Keratinocyte (primary cell): ENCODE measurements at regions not wholly inside any gene's neighbourhood (a gene's known extent, or its start where the extent isn't known, plus 50 kb on each side); places are given as distances from the start of the nearest gene placed in this dataset.

ENCODE experiments used
- DNase-seq: peaks from one replicate; pipeline ENCODE4 v3.0.0-alpha.2; 2011; ENCODE audit warnings: low read depth, missing footprints, low spot score
- FAIRE-seq: peaks from 2 replicates; lab custom pipeline; 2011; peaks lifted over from hg19 to GRCh38; lab: Jason Lieb, UNC
- H2AFZ ChIP-seq: 2 replicates; pipeline ENCODE4 v1.6.0; 2012; ENCODE audit warnings: low read length, control low read depth, inconsistent platforms; ENCODE audit not compliant: control insufficient read depth
- H3K27ac ChIP-seq: 2 replicates; pipeline ENCODE4 v1.5.1; 2011; ENCODE audit warnings: low read length; ENCODE audit not compliant: control insufficient read depth, insufficient read depth
- H3K27me3 ChIP-seq: 3 replicates; pipeline ENCODE4 v1.6.0; 2011; ENCODE audit warnings: low read length; ENCODE audit not compliant: control insufficient read depth, insufficient read depth; ENCODE audit errors: extremely low read depth
- H3K36me3 ChIP-seq, 2 experiments: 2 replicates in 1 of 2; 3 replicates in 1 of 2; pipeline ENCODE4 v1.5.1; 2011; ENCODE audit warnings: low read length in 2 of 2, mild to moderate bottlenecking in 1 of 2; ENCODE audit not compliant: control insufficient read depth in 2 of 2, insufficient read depth in 2 of 2; ENCODE audit errors: extremely low read depth in 1 of 2
- H3K4me1 ChIP-seq: 3 replicates; pipeline ENCODE4 v1.5.1; 2011; ENCODE audit warnings: low read length; ENCODE audit not compliant: control insufficient read depth, insufficient read depth; ENCODE audit errors: extremely low read depth
- H3K4me2 ChIP-seq: 3 replicates; pipeline ENCODE4 v1.6.0; 2011; ENCODE audit warnings: low read depth, low read length; ENCODE audit not compliant: control insufficient read depth, insufficient read depth; ENCODE audit errors: extremely low read depth
- H3K4me3 ChIP-seq, 3 experiments: fragments of 200-600 bp in 1 of 3; sonication (generic) in 1 of 3; 2 replicates in 2 of 3; 3 replicates in 1 of 3; pipeline ENCODE4 v1.5.1; 2011 to 2016; ENCODE audit warnings: low read length in 3 of 3, mild to moderate bottlenecking in 3 of 3, control low read depth in 2 of 3, inconsistent platforms in 1 of 3, low read depth in 1 of 3, mixed read lengths in 1 of 3, mixed run types in 1 of 3, moderate library complexity in 1 of 3; ENCODE audit not compliant: control insufficient read depth in 2 of 3, insufficient read depth in 2 of 3; ENCODE audit errors: extremely low read depth in 1 of 3
- H3K79me2 ChIP-seq: 2 replicates; pipeline ENCODE4 v1.6.0; 2012; ENCODE audit warnings: low read length; ENCODE audit not compliant: control insufficient read depth, insufficient read depth
- H3K9ac ChIP-seq: 3 replicates; pipeline ENCODE4 v1.6.0; 2011; ENCODE audit warnings: low read length; ENCODE audit not compliant: control insufficient read depth, insufficient read depth; ENCODE audit errors: extremely low read depth
- H3K9me1 ChIP-seq: 3 replicates; pipeline ENCODE4 v1.6.0; 2011; ENCODE audit warnings: low read length; ENCODE audit not compliant: control insufficient read depth, insufficient read depth; ENCODE audit errors: extremely low read depth
- H3K9me3 ChIP-seq: 2 replicates; pipeline ENCODE4 v1.5.1; 2012; ENCODE audit warnings: low read depth, low read length; ENCODE audit not compliant: control insufficient read depth
- H4K20me1 ChIP-seq: 3 replicates; pipeline ENCODE4 v1.6.0; 2011; ENCODE audit warnings: low read length; ENCODE audit not compliant: control insufficient read depth, insufficient read depth; ENCODE audit errors: extremely low read depth
- EZH2 ChIP-seq: IDR thresholded peaks from one replicate; pipeline ENCODE4 v1.6.1; 2012; ENCODE audit warnings: inconsistent platforms, mild to moderate bottlenecking, low read length, moderate library complexity
- dilution Hi-C: fragments of 300-500 bp; cut with MboI; formaldehyde crosslinking; loops from one replicate; pipeline ENCODE4 v1.7.0; 2020; ENCODE audit warnings: low sequenced_read_pairs; ENCODE audit not compliant: extremely low pct_ligation_motif_present
- TF ChIP-seq, protein P1 (sequence below), 3 experiments: IDR thresholded peaks in 1 of 3; conservative IDR thresholded peaks in 1 of 3; optimal IDR thresholded peaks in 1 of 3; 2 replicates in 2 of 3; 3 replicates in 1 of 3; pipeline versions ENCODE3 to v1.5.1; 2011; ENCODE audit warnings: low read length in 3 of 3, mild to moderate bottlenecking in 3 of 3, moderate library complexity in 2 of 3, control low read depth in 1 of 3, inconsistent platforms in 1 of 3; ENCODE audit not compliant: insufficient read depth in 2 of 3; ENCODE audit errors: extremely low read depth in 1 of 3

- Histone ChIP-seq H3K9me3 (peaks cover 2% of the 10 kb centered on the region), H3K9ac (no peak overlapping the region), H3K4me1 (no peaks in the 10 kb centered on the region), H3K27me3 (no peaks in the 10 kb centered on the region), H3K4me3 (no peak overlapping the region), H2AFZ (no peak overlapping the region), H3K27ac (no peak overlapping the region), H3K36me3 (no peaks in the 10 kb centered on the region), H3K79me2 (no peaks in the 10 kb centered on the region), H3K9me1 (no peaks in the 10 kb centered on the region), H4K20me1 (no peaks in the 10 kb centered on the region), H3K4me2 (no peak overlapping the region)
- dilution Hi-C loops, result no loop called here
- DNase-seq, result no peak
- no peak for TF ChIP-seq EZH2
- TF ChIP-seq, protein P1, sequence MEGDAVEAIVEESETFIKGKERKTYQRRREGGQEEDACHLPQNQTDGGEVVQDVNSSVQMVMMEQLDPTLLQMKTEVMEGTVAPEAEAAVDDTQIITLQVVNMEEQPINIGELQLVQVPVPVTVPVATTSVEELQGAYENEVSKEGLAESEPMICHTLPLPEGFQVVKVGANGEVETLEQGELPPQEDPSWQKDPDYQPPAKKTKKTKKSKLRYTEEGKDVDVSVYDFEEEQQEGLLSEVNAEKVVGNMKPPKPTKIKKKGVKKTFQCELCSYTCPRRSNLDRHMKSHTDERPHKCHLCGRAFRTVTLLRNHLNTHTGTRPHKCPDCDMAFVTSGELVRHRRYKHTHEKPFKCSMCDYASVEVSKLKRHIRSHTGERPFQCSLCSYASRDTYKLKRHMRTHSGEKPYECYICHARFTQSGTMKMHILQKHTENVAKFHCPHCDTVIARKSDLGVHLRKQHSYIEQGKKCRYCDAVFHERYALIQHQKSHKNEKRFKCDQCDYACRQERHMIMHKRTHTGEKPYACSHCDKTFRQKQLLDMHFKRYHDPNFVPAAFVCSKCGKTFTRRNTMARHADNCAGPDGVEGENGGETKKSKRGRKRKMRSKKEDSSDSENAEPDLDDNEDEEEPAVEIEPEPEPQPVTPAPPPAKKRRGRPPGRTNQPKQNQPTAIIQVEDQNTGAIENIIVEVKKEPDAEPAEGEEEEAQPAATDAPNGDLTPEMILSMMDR (optimal IDR thresholded peaks at IDR 0.05 in 1 of 3, IDR thresholded peaks at IDR 0.05 in 1 of 3, conservative IDR thresholded peaks at IDR 0.05 in 1 of 3; ENCODE audit: extremely low read depth in 1 of 3, insufficient read depth in 2 of 3, low read length in 3 of 3), result no peak
- FAIRE-seq, result no peak
These were observed 218.1 kb upstream of the RTL1 start for GRCh38 chr14:101121508-101122139.

DNA sequence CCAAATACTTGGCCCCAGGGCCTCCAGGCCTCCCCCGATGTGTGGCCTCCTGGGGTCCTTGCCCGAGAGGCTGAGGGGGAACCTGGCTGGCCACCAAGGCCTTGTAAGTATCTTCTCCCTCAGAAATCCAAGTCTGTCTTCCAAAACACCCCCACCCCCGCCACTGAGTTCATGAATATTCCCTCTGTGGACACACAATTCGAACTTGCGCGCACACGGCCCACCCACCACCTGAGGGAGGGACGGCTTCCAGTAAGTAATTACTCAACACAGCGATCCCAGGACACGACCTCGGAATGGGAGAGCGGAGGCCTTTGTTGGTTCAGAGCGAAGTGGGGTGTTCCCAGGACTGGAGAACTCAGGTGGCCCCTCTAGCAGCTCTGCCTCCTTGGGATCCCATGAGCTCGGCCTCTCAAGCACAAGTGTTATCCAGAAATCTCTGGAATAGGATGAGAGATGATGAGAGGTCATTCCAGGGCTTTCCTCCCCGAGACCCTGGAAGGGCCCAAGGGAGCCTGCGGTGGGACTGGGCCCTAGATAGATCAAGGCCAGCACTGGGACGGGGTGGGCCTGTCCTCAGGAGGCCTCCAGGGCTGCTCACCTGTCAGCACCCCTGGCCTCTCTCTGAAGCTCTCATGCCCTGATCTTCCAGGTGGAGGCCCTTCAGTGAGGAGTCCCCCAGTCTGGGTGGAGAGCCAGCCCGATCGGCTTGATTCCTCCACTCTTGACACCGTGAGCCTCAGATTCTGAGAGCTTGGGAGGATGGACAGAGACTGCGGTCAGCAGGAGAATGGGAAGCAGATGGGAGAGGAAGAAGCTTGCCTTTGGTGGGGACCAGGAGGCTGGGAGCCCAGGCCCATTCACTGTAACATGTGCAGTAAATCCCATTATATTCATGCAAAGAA lies 219.0 kb upstream of the RTL1 start:
- peaks cover 4% of the 10 kb centered on the region for H3K9me3 ChIP-seq

More for the DNA sequence above, 219.0 kb upstream of the RTL1 start:
- no peak overlapping the region for H3K4me3 ChIP-seq
- dilution Hi-C loops, result no loop called here
- no peaks in the 10 kb centered on the region for H4K20me1 ChIP-seq
- no peak for FAIRE-seq
- no peak overlapping the region for H2AFZ ChIP-seq
- TF ChIP-seq, protein P1 (optimal IDR thresholded peaks at IDR 0.05 in 1 of 3, IDR thresholded peaks at IDR 0.05 in 1 of 3, conservative IDR thresholded peaks at IDR 0.05 in 1 of 3; ENCODE audit: extremely low read depth in 1 of 3, insufficient read depth in 2 of 3, low read length in 3 of 3), result no peak
- TF ChIP-seq EZH2, result no peak
- no peaks in the 10 kb centered on the region for H3K36me3 ChIP-seq
- no peak overlapping the region for H3K9ac ChIP-seq
- H3K4me1 ChIP-seq, result no peaks in the 10 kb centered on the region
- no peaks in the 10 kb centered on the region for H3K27me3 ChIP-seq
- DNase-seq, result no peak
- H3K27ac ChIP-seq, result no peak overlapping the region
- no peak overlapping the region for H3K4me2 ChIP-seq
- H3K9me1 ChIP-seq, result no peaks in the 10 kb centered on the region
- no peaks in the 10 kb centered on the region for H3K79me2 ChIP-seq
